Glutamatergic neuron (in vitro differentiated cells): ENCODE measurements at regions not wholly inside any gene's neighbourhood (a gene's known extent, or its start where the extent isn't known, plus 50 kb on each side); places are given as distances from the start of the nearest gene placed in this dataset.

Experiments used
- DNase-seq: peaks from one replicate; pipeline ENCODE4 v3.0.0; 2022
- H3K27ac Mint-ChIP-seq: one replicate; pipeline ENCODE4 v1.8.0; 2020; ENCODE audit warnings: mild to moderate bottlenecking, mixed read lengths, inconsistent platforms; ENCODE audit not compliant: unreplicated experiment
- H3K27me3 Mint-ChIP-seq: one replicate; pipeline ENCODE4 v1.8.0; 2020; ENCODE audit warnings: mild to moderate bottlenecking, moderate library complexity, mixed read lengths, inconsistent platforms; ENCODE audit not compliant: unreplicated experiment
- H3K36me3 Mint-ChIP-seq: one replicate; pipeline ENCODE4 v1.8.0; 2020; ENCODE audit warnings: mild to moderate bottlenecking, mixed read lengths, inconsistent platforms; ENCODE audit not compliant: unreplicated experiment
- H3K4me1 Mint-ChIP-seq: one replicate; pipeline ENCODE4 v1.8.0; 2020; ENCODE audit warnings: mild to moderate bottlenecking, low read depth, mixed read lengths, inconsistent platforms; ENCODE audit not compliant: unreplicated experiment
- H3K4me3 Mint-ChIP-seq: one replicate; pipeline ENCODE4 v1.8.0; 2020; ENCODE audit warnings: mild to moderate bottlenecking, mixed read lengths, inconsistent platforms; ENCODE audit not compliant: unreplicated experiment
- H3K9me3 Mint-ChIP-seq: one replicate; pipeline ENCODE4 v1.8.0; 2020; ENCODE audit warnings: mild to moderate bottlenecking, moderate library complexity, mixed read lengths, inconsistent platforms; ENCODE audit not compliant: unreplicated experiment
- TF ChIP-seq, protein P1 (sequence below): fragments of 200-600 bp; sonication (generic); IDR thresholded peaks from one replicate; pipeline ENCODE4 v1.5.0; 2021; ENCODE audit not compliant: partially characterized antibody, unreplicated experiment

DNA sequence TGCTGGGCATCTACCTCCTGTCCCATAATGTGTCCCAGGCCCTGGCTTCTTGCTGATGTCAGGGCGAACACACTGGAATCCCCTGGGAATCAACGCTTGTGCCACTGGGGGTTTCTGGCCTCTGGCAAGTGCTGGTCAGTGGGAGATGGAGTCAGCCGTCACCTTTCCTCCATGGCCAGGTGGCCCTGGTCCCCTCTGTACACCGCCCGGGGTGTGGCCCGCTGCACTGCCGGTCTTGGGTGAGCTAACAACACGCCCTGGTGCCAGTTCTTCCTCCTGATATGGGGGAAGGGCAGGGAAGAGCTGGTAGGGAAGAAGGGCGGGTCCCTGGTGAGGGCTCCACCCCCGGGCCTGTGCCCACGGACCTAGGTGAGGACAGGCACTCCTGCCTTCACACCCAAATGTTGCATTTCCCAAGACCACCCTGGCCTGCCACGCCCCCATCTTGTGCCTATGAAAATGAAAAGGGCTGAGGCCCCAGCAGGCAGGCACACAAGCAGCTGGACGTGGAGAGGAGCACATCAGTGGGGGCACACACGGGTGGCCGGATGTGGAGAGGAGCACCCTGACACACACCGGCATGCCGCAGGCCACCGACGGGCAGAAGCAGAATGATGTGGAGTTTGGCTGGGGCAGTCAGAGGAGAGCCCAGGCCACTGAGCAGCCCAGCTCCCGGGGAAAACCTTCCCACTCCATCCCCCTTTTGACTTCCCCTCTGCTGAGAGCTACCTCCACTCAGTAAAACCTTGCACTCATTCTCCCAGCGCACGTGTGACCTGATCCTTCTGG lies 140.5 kb downstream of the ASB1 start:
- no peaks in the 10 kb centered on the region for H3K36me3 Mint-ChIP-seq
- H3K9me3 Mint-ChIP-seq, result no peaks in the 10 kb centered on the region
- no peak overlapping the region for H3K27ac Mint-ChIP-seq
- no peak for DNase-seq
- H3K27me3 Mint-ChIP-seq, result no peaks in the 10 kb centered on the region
- TF ChIP-seq, protein P1, sequence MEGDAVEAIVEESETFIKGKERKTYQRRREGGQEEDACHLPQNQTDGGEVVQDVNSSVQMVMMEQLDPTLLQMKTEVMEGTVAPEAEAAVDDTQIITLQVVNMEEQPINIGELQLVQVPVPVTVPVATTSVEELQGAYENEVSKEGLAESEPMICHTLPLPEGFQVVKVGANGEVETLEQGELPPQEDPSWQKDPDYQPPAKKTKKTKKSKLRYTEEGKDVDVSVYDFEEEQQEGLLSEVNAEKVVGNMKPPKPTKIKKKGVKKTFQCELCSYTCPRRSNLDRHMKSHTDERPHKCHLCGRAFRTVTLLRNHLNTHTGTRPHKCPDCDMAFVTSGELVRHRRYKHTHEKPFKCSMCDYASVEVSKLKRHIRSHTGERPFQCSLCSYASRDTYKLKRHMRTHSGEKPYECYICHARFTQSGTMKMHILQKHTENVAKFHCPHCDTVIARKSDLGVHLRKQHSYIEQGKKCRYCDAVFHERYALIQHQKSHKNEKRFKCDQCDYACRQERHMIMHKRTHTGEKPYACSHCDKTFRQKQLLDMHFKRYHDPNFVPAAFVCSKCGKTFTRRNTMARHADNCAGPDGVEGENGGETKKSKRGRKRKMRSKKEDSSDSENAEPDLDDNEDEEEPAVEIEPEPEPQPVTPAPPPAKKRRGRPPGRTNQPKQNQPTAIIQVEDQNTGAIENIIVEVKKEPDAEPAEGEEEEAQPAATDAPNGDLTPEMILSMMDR, result no peak
- no peak overlapping the region for H3K4me3 Mint-ChIP-seq
- H3K4me1 Mint-ChIP-seq, result no peaks in the 10 kb centered on the region

DNA sequence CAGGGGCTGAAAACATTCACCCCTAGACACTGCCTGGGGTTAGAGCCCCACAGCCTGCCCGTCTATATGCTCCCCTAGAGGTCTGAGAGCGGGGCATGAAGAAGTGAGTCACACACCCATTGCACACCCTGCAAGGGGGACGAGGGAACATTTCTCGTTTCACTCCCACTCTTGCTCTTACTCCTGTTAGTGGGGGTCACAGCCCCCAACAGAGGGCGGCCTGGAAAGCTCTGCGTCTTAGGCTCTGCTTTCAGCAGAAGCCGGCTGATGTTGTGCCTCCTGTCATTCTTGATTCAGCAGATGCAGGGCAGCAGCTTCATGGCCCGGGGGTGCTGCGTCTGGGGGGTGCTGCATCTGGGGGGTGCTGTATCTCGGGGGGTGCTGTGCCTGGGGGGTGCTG lies 141.3 kb downstream of the ASB1 start:
- Mint-ChIP-seq H3K27me3 (no peaks in the 10 kb centered on the region), H3K9me3 (no peaks in the 10 kb centered on the region), H3K4me3 (no peak overlapping the region), H3K36me3 (no peaks in the 10 kb centered on the region), H3K27ac (no peak overlapping the region), H3K4me1 (no peaks in the 10 kb centered on the region)
- no peak for DNase-seq
- TF ChIP-seq, protein P1, result no peak

DNA sequence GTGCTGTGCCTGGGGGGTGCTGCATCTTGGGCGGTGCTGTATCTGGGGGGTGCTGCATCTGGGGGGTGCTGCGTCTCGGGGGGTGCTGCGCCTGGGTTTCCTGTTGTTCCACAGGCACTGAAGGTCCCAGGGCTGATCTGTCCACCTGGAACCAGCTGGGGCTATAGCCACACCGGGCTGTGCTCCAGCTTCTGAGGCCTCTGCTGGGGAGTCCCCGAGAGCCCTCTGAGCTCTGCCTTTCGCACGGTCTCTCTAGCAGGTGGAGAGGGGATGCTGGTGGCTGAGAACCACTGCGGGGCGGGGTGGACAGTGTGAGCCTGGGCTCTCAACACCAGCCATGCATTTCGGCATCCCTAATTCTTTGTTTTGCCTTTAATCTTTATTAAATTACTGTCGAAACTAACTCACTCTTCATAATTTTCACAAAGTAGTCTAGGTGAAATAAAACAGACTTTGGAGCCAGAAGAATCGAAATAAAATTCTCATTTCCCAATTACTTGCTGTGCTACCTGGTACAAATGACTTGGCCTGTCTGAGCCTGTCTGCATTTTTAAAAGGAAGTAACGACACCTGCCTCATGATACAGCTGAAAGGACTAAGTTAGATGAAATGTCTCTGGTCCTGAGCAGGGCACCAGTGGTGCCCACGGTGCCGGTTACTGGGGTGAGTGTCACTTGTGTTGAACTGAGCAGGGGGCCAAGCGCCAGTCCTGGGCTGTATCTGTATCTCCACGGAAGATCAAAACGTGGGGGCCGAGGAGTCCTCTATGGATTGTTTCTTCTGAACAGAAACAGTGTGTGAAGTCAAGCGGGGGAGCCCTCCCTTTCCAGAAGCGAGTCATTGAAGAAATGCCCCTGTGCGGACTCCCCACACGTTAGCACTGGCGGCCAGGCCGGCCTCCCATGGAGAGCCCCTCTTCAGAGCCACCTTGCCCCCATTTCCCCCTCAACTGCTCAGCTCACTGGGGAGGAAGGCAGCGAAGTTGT lies 142.0 kb downstream of the ASB1 start:
- no peak for DNase-seq
- Mint-ChIP-seq H3K27me3 (no peaks in the 10 kb centered on the region), H3K4me3 (no peak overlapping the region), H3K9me3 (no peaks in the 10 kb centered on the region), H3K4me1 (no peaks in the 10 kb centered on the region), H3K27ac (no peak overlapping the region), H3K36me3 (no peaks in the 10 kb centered on the region)
- TF ChIP-seq, protein P1, result no peak

DNA sequence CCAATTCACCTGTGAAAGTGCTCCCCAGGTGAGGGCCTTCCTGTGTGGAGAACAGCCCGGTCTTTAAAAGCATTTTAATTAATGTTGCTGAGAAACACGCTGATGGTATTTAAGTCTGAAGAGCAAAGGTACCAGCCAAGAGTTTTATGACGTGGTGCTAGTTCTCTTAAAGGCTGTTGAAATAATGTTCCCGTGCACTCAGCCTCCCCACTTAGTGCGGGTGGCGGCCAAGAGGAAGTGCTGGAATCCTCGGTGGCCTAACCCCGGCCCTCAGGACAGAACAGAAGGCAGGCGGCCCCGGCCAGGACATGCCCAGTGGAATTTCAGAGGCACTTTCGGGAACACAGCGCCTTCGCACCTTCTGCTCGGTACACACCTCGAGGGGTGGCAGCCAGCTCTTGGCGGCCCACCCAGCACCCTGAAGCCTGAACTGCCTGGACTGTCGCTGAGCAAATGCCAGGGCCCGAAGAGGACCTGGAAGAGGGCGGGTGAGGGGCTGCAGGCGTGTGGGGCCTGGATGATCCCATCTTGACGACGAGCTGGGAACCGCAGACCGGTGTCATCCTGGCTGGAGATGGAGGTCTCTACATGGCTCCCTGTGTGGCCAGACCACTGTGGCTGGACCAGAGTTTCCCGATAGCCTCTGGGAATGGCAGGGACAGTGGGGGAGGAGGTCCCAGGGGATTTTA lies 142.9 kb downstream of the ASB1 start:
- Mint-ChIP-seq H3K36me3 (no peaks in the 10 kb centered on the region), H3K4me1 (no peaks in the 10 kb centered on the region), H3K4me3 (no peak overlapping the region), H3K9me3 (no peaks in the 10 kb centered on the region), H3K27ac (no peak overlapping the region), H3K27me3 (peaks cover 1% of the 10 kb centered on the region)
- TF ChIP-seq, protein P1, result no peak
- DNase-seq, result no peak
